Uterus (tissue), 2 donors: ENCODE measurements at regions not wholly inside any gene's neighbourhood (a gene's known extent, or its start where the extent isn't known, plus 50 kb on each side); places are given as distances from the start of the nearest gene placed in this dataset.

Experiments used
- POLR2A ChIP-seq, 2 donors: fragments of 450-650 bp; IDR thresholded peaks; one replicate each; pipeline ENCODE4 v1.6.1; 2016; ENCODE audit warnings: antibody characterized with exemption in 2 of 2, mild to moderate bottlenecking in 1 of 2, moderate library complexity in 1 of 2
- TF ChIP-seq, protein P1 (sequence below), 4 experiments: fragments of 200-600 bp in 2 of 4; fragments of 450-650 bp in 2 of 4; sonication (generic) in 2 of 4; IDR thresholded peaks; one replicate each; pipeline ENCODE4 v1.5.1; 2016 to 2019; ENCODE audit warnings: antibody characterized with exemption in 4 of 4, mild to moderate bottlenecking in 2 of 4, moderate library complexity in 1 of 4

- TF ChIP-seq, protein P1, sequence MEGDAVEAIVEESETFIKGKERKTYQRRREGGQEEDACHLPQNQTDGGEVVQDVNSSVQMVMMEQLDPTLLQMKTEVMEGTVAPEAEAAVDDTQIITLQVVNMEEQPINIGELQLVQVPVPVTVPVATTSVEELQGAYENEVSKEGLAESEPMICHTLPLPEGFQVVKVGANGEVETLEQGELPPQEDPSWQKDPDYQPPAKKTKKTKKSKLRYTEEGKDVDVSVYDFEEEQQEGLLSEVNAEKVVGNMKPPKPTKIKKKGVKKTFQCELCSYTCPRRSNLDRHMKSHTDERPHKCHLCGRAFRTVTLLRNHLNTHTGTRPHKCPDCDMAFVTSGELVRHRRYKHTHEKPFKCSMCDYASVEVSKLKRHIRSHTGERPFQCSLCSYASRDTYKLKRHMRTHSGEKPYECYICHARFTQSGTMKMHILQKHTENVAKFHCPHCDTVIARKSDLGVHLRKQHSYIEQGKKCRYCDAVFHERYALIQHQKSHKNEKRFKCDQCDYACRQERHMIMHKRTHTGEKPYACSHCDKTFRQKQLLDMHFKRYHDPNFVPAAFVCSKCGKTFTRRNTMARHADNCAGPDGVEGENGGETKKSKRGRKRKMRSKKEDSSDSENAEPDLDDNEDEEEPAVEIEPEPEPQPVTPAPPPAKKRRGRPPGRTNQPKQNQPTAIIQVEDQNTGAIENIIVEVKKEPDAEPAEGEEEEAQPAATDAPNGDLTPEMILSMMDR (IDR thresholded peaks at IDR 0.05) = no peak
- no peak for TF ChIP-seq POLR2A (IDR thresholded peaks at IDR 0.05)
These were observed 596.9 kb upstream of the CDH6 start for GRCh38 chr5:30596495-30597064.
